ENCODE measurements at regions not wholly inside any gene's neighbourhood (a gene's known extent, or its start where the extent isn't known, plus 50 kb on each side); places are given as distances from the start of the nearest gene placed in this dataset.

DNA sequence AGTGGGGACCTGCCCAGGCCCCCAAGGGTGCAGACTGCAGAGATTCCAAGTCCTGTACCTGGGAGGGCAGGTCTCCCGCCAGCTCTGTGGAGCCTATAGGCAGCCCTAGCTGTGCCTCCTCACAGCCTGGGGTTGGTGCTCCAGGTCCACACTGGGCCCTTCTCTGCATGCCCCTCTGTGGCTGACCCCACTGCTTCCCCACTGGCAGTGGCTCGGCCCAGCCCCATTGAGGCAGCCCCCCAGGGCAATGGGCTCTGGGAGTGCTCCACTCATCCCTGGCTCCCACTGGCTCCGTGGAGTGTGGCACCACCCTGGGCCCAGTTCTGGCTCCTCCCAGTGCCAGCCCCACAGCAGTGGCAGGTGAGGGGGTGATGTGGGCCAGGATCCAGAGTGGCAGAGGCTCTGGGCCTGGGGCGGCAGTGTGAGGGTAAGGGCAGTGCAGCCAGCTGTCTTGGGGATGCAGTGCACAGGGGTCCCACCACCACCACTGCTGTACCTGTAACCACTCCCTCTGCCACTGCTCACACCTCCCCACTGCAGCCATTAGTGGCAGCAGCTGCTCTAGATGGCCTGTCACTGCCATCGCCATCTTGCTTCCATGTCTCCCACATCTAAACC, 312.2 kb downstream of the GPM6A start:
- TF ChIP-seq, protein P1, sequence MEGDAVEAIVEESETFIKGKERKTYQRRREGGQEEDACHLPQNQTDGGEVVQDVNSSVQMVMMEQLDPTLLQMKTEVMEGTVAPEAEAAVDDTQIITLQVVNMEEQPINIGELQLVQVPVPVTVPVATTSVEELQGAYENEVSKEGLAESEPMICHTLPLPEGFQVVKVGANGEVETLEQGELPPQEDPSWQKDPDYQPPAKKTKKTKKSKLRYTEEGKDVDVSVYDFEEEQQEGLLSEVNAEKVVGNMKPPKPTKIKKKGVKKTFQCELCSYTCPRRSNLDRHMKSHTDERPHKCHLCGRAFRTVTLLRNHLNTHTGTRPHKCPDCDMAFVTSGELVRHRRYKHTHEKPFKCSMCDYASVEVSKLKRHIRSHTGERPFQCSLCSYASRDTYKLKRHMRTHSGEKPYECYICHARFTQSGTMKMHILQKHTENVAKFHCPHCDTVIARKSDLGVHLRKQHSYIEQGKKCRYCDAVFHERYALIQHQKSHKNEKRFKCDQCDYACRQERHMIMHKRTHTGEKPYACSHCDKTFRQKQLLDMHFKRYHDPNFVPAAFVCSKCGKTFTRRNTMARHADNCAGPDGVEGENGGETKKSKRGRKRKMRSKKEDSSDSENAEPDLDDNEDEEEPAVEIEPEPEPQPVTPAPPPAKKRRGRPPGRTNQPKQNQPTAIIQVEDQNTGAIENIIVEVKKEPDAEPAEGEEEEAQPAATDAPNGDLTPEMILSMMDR (conservative IDR thresholded peaks at IDR 0.05; ENCODE audit: low read depth, low read length) = no peak
- TF ChIP-seq EZH2 (IDR thresholded peaks at IDR 0.05; ENCODE audit: borderline replicate concordance, low read depth, low read length, poor library complexity, severe bottlenecking) = no peak
